GM19324 (cell line): ENCODE measurements at regions not wholly inside any gene's neighbourhood (a gene's known extent, or its start where the extent isn't known, plus 50 kb on each side); places are given as distances from the start of the nearest gene placed in this dataset.

Source experiments
- ATAC-seq: cut with Tn5 transposase; IDR thresholded peaks from one replicate; pipeline ENCODE4 v1.9.1; 2021; ENCODE audit warnings: mild to moderate bottlenecking, moderate library complexity; ENCODE audit not compliant: unreplicated experiment, low FRiP score

DNA sequence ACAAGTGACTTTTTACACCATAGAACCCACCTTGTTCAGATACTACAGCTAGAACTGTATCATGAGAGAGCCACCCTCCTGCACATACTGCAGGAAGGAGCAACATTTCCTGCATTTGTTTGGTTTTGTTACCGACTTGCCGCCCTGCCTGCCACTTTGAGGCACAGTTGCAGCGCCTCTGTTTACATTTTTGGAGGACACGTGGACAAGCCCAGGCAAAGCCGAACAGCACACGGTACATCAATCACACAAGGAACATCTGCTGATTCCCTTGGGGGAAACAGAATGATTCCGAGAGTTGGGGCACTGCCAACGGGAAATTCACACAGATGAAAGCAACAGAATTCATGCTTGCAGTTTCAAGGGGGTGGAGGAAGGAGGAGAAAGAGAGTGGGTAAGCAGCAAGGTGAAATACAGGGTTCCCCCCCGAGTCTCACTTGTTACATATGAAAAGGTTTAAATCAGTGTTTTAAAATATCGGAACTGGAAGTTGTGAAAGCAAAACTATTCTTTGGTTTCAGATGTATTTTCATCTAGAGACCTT lies 110.7 kb downstream of the BTG1 start:
- peak; percentile 82 for ATAC-seq

- ATAC-seq, result no peak
Observed at GRCh38 chr12:92034083-92034482, 111.6 kb downstream of the BTG1 start.

DNA sequence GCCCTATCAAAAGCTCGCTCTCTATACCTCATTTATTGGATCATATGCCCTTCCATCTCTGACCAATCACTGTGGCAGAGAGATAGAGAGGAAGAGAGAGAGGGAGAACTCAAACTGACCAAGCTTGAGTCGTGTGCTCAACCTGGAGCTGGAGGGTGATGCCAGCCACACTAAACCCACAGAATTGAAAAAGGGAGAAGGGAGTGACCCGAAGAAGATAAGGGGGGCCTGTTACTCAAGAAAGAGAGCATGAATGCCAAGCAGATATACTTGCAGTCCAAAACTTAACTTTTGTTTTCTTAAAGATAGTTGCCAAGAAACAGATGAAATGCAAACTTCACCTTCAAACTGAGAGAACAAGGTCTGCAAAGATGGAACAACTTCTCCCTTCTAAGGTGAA lies 112.7 kb downstream of the BTG1 start:
- ATAC-seq, result no peak

DNA sequence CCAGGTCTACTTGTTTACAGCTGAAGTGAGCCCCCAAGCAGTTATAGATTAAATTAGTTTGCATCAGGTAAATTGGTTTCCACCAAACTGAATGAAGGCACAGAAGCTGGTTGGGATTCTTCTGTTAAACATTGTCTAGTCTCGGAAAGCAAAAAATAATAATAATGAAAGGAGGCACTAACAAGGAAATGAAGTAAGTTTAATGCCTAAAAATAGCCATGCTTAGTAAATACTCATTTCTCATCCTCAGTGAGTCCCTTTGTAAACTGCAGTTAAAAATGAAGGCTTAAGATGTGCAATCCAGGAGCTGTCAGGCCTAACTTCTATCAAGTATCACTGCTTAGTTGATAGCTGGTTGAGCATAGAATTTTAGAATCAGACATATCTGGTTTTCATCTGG lies 113.5 kb downstream of the BTG1 start:
- no peak for ATAC-seq

- peak; percentile 61 for ATAC-seq
Observed at GRCh38 chr12:92030618-92031017, 115.0 kb downstream of the BTG1 start.

DNA sequence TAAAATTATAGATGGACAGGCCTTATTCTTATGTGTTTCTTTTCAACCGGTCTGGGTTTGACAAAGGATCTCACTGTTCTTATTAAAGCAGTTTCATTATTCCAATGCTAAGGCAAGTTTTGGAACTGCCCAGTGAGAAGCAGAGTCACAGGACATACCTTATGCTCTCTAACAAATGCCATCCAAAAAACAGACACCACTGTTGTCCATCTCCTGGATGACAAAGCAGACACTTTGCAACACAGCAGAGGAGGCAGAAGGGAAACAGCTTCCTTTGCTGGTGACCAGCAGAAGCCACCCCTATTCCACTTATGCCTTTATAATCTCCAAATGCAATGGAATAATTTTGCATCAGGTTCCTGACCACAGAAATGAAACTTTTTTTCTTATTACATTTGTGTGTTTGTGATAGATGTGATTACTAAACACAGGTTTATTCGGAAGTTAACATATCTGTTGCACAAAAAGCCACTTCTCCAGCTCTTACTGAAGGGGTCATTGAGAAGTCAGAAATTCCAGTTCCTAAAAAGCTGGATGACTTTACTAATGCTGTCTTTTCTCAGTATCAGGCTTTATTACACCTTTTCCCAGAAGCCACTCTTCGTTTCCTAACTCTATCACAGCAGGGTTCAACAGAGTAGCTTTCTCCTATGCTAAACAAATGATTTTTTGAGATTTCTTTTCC lies 115.6 kb downstream of the BTG1 start:
- ATAC-seq, result no peak

DNA sequence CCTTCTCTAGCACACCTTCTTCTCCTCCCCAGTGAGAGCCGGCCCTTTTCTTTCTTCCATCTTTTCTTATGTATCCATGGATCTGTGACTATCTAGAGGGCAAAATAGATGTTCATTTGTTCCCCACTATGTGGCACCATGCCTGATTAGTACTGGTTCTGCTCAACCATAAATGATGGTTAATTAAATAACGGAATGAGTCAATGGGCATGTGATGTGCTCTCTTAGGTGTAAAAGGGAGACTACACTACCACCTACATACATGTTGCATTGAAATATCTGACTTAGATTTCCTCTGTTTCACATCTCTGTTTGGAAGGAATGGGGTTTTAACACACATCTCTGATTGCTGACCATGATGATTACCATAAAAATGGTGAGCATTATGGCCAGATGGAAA lies 116.5 kb downstream of the BTG1 start:
- ATAC-seq, result no peak

- no peak for ATAC-seq
Observed at GRCh38 chr12:92028441-92028709, 117.3 kb downstream of the BTG1 start.

DNA sequence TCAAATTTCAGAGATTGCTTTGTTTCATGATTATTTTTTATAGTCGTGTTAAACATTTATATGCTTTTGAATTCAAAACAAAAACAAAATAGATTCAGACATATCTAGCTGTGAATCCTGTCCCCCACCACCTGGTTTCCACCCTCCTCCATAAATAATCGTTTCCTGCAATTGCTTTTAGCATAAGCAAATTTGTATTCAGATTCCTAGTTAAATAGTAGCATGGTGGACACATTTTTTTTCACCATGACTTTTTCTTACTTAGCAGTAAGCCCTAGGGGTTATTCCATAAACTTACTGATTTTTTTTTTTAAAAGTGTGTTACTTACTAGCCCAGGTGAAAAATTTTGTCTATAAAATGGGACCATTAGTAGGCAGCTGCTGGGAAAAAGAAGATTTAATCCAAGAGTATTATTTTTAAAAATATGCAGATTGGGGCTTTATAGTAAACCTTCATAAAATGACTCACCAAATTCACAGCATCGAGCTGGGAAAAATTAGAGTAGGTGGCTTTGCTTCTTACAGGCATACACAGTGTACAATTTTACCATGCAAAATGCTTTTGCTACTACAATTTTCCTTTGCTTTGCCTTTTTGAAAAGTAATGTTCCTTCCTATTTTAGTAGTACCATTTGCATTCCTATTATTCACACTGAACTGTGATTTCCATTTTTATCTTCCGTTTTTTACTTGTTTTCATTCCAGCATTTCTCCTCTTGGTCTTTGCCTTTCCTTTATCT lies 117.8 kb downstream of the BTG1 start:
- no peak for ATAC-seq

- no peak for ATAC-seq
Observed at GRCh38 chr12:92027243-92027642, 118.4 kb downstream of the BTG1 start.

DNA sequence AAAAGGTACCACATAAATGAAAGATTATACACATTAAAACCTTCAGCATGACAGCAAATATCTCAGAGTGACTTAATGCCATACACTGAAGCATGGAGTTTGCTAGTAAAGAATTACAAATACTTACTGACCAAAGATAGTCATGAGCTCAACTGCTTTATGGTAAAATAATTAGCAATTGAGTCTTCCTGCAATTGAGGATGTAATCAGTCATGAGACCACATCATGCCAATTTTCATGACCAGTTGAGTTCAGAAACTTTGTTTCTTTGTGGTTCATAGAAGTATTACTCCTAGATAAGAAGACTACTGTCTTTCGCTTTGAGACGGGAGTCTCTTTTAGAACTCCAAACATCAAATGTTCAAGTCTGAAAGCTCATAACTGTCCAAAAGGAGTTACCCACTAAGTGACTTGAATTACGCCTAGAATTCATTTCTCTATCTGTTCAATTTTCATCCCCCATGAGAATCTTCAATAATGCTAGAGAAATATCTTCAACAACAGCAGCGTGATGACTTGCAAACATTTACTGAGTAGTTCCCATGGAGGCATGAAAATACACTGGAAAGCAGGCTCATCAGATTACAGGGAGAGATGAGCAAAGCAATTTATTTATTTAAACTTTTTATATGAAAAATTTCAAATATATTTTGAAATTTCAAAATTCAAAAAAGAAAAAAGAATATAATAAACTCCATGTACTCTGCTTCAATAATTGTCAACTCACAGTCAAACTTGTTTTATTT lies 120.0 kb downstream of the BTG1 start:
- no peak for ATAC-seq

DNA sequence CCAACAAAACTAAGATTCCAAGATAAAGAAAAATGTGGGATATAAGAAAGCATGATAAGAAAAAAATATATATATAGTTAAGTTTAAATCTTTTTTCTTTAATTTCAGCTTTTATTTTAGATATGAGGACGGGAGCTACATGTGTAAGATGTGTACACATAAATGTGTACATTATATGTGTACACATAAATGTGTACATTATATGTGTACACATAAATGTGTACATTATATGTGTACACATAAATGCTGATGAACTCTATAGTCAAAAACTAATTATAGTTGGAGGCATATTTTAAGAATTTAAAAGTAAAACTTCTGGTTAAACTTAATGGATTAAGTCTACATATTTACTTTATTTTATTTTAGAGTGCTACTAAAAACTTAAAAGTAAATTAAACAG lies 123.6 kb downstream of the BTG1 start:
- no peak for ATAC-seq

DNA sequence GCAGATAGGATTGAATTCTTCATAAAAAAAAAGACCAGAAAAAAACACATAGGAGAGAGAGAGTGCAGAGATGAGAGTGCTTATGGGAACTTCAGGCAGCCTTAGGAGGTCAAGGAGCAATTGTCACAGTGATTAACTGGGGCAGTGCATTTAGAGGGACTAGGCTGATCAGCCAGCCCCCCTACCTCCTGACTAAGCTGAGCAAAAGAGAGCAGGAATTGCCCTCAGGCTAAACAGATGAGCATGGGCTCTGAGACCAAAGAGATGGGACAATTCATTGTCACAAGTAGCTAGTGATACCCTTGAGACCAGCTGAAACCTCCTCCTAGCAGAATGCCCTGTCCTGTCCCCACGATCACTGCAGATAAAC lies 124.0 kb downstream of the BTG1 start:
- no peak for ATAC-seq

DNA sequence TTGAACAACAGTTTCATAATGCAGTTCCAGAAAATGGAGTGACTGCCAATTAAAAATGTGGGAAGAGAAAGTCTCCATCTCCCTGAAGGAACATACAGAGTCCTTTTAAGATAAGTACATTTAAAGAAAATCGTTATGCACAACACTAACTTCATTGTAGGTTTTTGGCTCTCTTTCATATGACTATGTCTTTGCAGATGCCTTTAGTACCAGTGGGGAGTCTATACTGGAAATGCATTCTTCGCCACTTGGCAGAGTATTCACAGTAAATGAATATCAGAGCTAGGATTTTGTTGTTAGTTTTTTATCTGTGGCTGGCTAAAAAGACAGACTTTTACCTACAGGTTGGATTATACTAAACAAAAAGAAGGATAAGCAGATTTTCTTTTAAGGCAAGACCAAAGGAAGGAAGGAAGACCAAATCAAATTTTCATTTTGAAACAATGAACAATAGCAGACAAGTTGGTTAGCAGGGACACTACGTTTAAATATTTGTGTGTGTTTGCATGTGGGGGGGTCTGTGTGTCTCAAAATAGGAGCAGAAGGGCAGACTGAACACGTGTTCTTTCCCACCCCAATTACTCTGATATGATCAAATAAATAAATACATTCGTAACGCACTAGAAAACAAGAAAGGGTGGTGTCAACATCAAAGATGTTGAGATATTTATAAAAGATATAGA lies 124.5 kb downstream of the BTG1 start:
- ATAC-seq, result no peak

- no peak for ATAC-seq
Observed at GRCh38 chr12:92019491-92020277, 126.0 kb downstream of the BTG1 start.

DNA sequence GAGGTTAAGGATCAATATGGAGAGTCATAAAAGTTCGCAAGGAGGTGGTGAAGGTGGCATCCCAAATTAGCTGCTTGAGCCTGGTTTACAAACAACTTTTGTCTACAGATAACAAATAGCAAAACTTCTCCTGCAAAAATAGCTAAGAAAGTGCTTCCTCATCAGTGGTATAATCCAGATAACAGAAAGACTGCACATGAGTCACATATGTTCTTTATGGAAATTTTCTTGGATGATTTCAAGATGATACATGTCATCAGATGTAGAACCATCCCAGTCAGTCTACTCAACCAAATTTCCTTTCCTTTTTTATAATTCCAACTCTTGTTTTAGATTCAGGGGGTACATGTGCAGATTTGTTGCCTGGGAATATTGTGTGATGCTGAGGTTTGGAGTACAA lies 133.0 kb downstream of the BTG1 start:
- ATAC-seq, result no peak

GRCh38 chr12:92010853-92011701 lies 134.6 kb downstream of the BTG1 start:
- ATAC-seq, result no peak

DNA sequence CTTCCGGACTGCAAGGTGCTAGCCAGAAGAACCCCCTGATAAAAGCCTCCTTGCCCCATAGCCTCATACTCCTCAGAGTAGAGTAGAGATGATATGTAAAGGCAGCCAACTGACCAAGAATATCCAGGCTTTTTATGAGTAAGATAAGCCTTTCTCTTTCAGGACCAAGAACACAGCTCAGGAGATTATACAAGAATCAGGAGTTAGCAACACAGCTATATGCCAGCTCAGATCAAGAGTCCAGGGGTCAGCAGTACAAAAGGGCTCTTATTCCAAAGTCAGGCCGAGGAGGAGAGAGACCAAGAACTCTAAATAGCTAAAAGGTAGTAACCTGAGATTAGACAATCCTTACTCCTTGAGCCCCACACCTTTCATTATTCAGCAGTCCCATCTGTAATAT lies 135.3 kb downstream of the BTG1 start:
- ATAC-seq, result no peak

DNA sequence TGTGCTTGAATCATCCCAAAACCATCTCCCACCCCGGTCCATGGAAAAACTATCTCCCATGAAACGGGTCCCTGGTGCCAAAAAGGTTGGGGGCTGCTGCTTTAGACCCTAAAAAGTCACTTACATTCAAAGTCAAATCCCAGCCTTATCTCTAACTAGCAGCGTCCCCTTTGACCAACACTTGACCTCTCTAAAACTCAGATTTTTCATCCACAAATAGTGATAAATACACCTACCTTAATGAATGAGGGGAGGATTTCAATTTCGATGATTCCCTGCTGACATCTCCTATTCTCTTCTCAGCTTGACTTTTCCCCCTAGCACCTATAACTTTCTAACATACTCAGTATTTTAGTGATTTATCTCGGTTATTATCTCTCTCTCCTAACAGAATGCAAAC lies 137.3 kb downstream of the BTG1 start:
- ATAC-seq, result no peak
